Subcutaneous abdominal adipose tissue (tissue), 5 donors: ENCODE measurements at regions not wholly inside any gene's neighbourhood (a gene's known extent, or its start where the extent isn't known, plus 50 kb on each side); places are given as distances from the start of the nearest gene placed in this dataset.
"Not testable (repeated sequence)": the region's sequence is repeated elsewhere in the genome, so short reads cannot be mapped to it uniquely, and the experiment has no call there.

Experiments used
- H3K27ac ChIP-seq: one replicate; pipeline ENCODE4 v1.7.0; 2013; ENCODE audit warnings: low read depth, mild to moderate bottlenecking, inconsistent platforms, low read length, moderate library complexity
- H3K27me3 ChIP-seq, 5 donors: one replicate each; pipeline ENCODE4 v1.7.0; 2013; ENCODE audit warnings: low read length in 5 of 5, inconsistent platforms in 1 of 5; ENCODE audit not compliant: control insufficient read depth in 5 of 5, insufficient read depth in 4 of 5
- H3K36me3 ChIP-seq, 5 donors: one replicate each; pipeline ENCODE4 v1.7.0; 2013; ENCODE audit warnings: low read length in 5 of 5; ENCODE audit not compliant: control insufficient read depth in 5 of 5, insufficient read depth in 5 of 5
- H3K4me1 ChIP-seq, 5 donors: one replicate each; pipeline ENCODE4 v1.7.0; 2013; ENCODE audit warnings: low read length in 5 of 5, mild to moderate bottlenecking in 3 of 5, moderate library complexity in 1 of 5; ENCODE audit not compliant: control insufficient read depth in 5 of 5, insufficient read depth in 5 of 5
- H3K4me3 ChIP-seq, 5 donors: one replicate each; pipeline ENCODE4 v1.7.0; 2013; ENCODE audit warnings: low read length in 5 of 5, low read depth in 1 of 5
- H3K9ac ChIP-seq, 5 donors: one replicate each; pipeline ENCODE4 v1.7.0; 2013; ENCODE audit warnings: low read length in 5 of 5, mild to moderate bottlenecking in 4 of 5, moderate library complexity in 3 of 5
- H3K9me3 ChIP-seq, 5 donors: one replicate each; pipeline ENCODE4 v1.7.0; 2013; ENCODE audit warnings: low read length in 5 of 5; ENCODE audit not compliant: control insufficient read depth in 5 of 5
- donor health status: healthy.
- donor health status: healthy.
- donor health status: healthy.
- donor health status: healthy.
- donor health status: healthy.

- no peak overlapping the region for H3K9ac ChIP-seq
- H3K4me1 ChIP-seq: no peaks in the 10 kb centered on the region
- no peak overlapping the region for H3K4me3 ChIP-seq
- no peaks in the 10 kb centered on the region for H3K27me3 ChIP-seq
- H3K36me3 ChIP-seq: no peaks in the 10 kb centered on the region
- H3K27ac ChIP-seq: no peak overlapping the region
- no peaks in the 10 kb centered on the region for H3K9me3 ChIP-seq
Observed at GRCh38 chr18:27301615-27302378, 116.7 kb upstream of the CHST9 start.

- H3K9me3 ChIP-seq: no peaks in the 10 kb centered on the region
- no peak overlapping the region for H3K9ac ChIP-seq
- no peak overlapping the region for H3K27ac ChIP-seq
- no peak overlapping the region for H3K4me3 ChIP-seq
- no peaks in the 10 kb centered on the region for H3K4me1 ChIP-seq
- H3K36me3 ChIP-seq: no peaks in the 10 kb centered on the region
- H3K27me3 ChIP-seq: no peaks in the 10 kb centered on the region
Observed at GRCh38 chr18:27298214-27298804, 113.2 kb upstream of the CHST9 start.

- not testable (repeated sequence) for H3K9me3 ChIP-seq, H3K27me3 ChIP-seq, H3K27ac ChIP-seq, H3K36me3 ChIP-seq, H3K4me3 ChIP-seq, H3K4me1 ChIP-seq, H3K9ac ChIP-seq
Observed at GRCh38 chr18:27285973-27286562, 101.0 kb upstream of the CHST9 start.

DNA sequence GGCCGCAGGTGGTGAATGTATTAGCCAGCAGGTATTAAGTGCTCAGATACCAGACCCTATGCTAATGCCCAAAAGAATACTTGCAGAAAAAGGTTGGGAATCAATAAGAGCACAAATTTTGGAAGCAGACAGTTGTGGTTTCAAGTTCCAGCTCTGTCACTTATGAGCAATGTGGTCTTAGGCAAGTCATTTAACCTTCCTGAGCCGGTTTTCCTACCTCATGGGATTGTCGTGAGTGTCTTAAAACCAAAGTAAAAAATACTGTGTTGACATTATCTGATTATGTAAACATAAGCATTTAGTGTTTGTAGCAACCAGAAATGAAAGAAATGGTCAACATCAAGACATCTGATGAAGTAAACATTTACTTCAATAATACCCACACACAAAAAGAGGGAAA is 93.0 kb upstream of the CHST9 start:
- Histone ChIP-seq H3K4me3 (no peak overlapping the region), H3K27ac (no peak overlapping the region)

DNA sequence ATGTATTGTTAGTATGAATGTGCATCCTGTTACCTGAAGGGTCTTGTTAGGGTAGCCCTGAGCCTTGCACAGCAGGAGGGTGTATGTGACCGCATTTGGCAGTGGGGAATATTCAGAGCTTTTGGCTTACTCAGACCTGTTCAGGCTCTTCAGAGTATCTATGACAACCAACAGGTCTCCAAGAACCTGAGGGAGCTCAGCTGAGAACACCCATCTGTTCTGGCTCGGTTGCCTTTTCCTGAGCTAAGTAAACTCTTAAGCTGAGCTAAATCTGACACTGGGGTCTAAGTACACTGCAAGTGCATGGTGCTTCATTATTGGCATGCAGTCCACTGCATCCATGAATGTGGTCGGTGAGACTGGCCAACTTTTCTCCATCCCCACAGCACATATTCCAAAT is 92.4 kb upstream of the CHST9 start:
- Histone ChIP-seq H3K9me3 (no peaks in the 10 kb centered on the region), H3K9ac (no peak overlapping the region), H3K4me3 (no peak overlapping the region), H3K27ac (no peak overlapping the region), H3K4me1 (no peaks in the 10 kb centered on the region), H3K36me3 (no peaks in the 10 kb centered on the region), H3K27me3 (no peaks in the 10 kb centered on the region)

More for the DNA sequence above, 93.0 kb upstream of the CHST9 start:
- Histone ChIP-seq H3K4me1 (no peaks in the 10 kb centered on the region), H3K9me3 (no peaks in the 10 kb centered on the region), H3K27me3 (no peaks in the 10 kb centered on the region), H3K9ac (no peak overlapping the region), H3K36me3 (no peaks in the 10 kb centered on the region)

- Histone ChIP-seq H3K27me3 (no peaks in the 10 kb centered on the region), H3K4me1 (no peaks in the 10 kb centered on the region), H3K9me3 (no peaks in the 10 kb centered on the region), H3K27ac (no peak overlapping the region), H3K36me3 (no peaks in the 10 kb centered on the region), H3K4me3 (no peak overlapping the region), H3K9ac (no peak overlapping the region)
Observed at GRCh38 chr18:27276886-27277285, 91.8 kb upstream of the CHST9 start.

- Histone ChIP-seq H3K9ac (no peak overlapping the region), H3K27ac (no peak overlapping the region), H3K36me3 (no peaks in the 10 kb centered on the region), H3K27me3 (no peaks in the 10 kb centered on the region), H3K4me1 (no peaks in the 10 kb centered on the region), H3K4me3 (no peak overlapping the region), H3K9me3 (no peaks in the 10 kb centered on the region)
Observed at GRCh38 chr18:27276479-27276878, 91.4 kb upstream of the CHST9 start.

DNA sequence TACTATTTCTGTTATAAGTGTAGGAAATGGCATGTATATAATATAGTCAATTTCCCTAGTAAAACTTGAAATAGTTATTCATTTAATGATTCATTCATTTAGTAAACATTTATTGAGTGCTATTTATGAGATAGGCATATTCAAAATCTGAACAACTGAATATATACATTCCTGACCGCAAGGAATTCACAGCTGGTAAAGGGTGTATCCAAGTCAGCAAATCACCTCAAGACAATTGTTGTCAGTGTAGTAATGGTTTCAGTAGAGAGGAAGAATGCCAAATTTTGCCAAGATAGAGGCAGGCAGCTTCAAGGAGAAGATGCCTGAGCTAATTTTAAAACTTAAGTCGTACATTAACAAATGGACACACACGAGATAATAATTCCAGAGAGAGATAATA is 89.8 kb upstream of the CHST9 start:
- Histone ChIP-seq H3K27ac (no peak overlapping the region), H3K36me3 (no peaks in the 10 kb centered on the region)

GRCh38 chr18:27270508-27270907 is 85.4 kb upstream of the CHST9 start:
- Histone ChIP-seq H3K4me1 (no peaks in the 10 kb centered on the region), H3K27me3 (no peaks in the 10 kb centered on the region), H3K27ac (no peak overlapping the region), H3K36me3 (no peaks in the 10 kb centered on the region), H3K4me3 (no peak overlapping the region), H3K9ac (no peak overlapping the region), H3K9me3 (peaks cover 0 to 7% (median 0%) of the 10 kb centered on the region in 5 donors)

More for the DNA sequence above, 89.8 kb upstream of the CHST9 start:
- H3K27me3 ChIP-seq: no peaks in the 10 kb centered on the region
- H3K4me1 ChIP-seq: no peaks in the 10 kb centered on the region
- no peak overlapping the region for H3K4me3 ChIP-seq
- peaks cover 0 to 7% (median 0%) of the 10 kb centered on the region in 5 donors for H3K9me3 ChIP-seq
- no peak overlapping the region for H3K9ac ChIP-seq

DNA sequence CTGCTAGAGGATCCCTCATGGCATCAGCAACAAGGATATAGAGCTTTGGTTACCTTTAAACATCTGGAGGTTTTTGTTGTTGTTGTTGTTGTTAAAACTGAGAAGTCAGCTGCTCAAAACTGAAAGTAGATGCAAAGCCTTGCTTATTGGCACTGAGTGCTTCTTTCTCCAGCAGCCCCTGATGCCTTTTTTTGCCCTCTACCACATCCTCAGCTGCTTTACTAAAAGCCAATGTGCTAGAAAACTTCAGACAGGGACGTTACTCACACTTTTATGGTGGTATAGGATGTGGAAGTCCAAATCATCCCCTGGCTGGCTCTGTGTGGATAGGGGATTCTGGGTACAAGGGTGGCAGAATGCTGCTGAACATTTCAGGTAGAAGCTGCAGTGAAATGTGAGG is 78.3 kb upstream of the CHST9 start:
- Histone ChIP-seq H3K27ac (no peak overlapping the region), H3K4me3 (no peak overlapping the region), H3K4me1 (no peaks in the 10 kb centered on the region), H3K36me3 (no peaks in the 10 kb centered on the region), H3K9ac (no peak overlapping the region), H3K27me3 (no peaks in the 10 kb centered on the region), H3K9me3 (peaks cover 0 to 12% (median 4%) of the 10 kb centered on the region in 5 donors)
